A549 (cell line): ENCODE measurements at regions not wholly inside any gene's neighbourhood (a gene's known extent, or its start where the extent isn't known, plus 50 kb on each side); places are given as distances from the start of the nearest gene placed in this dataset.

Experiments used
- ATAC-seq, 2 experiments: fragments of 200-7000 bp in 1 of 2; fragments of >200 bp in 1 of 2; cut with Nextera tagmentation in 1 of 2; cut with Tn5 transposase in 1 of 2; 3 replicates each; pipeline versions ENCODE4 v1.8.0 to v1.9.1; 2018 to 2020; ENCODE audit warnings: mild to moderate bottlenecking in 1 of 2, moderate library complexity in 1 of 2
- CTCF ChIA-PET: fragments of 300-600 bp; sonication (Branson Sonifier 250); formaldehyde crosslinking; extraction: SDS; loops from one replicate; lab custom pipeline; 2021; ENCODE audit warnings: antibody characterized with exemption, inconsistent platforms; lab: Yijun Ruan, JAX
- POLR2A ChIA-PET: fragments of 350-600 bp; formaldehyde crosslinking; extraction: SDS; loops from one replicate; lab custom pipeline; 2021; ENCODE audit warnings: antibody characterized with exemption, inconsistent platforms; lab: Yijun Ruan, JAX
- DNase-seq, 2 experiments: peaks; one replicate each; pipeline versions ENCODE4 v3.0.0 to v3.0.0-alpha.2; 2011 to 2016; ENCODE audit warnings: low read depth in 1 of 2, low spot score in 1 of 2
- FAIRE-seq: peaks from 2 replicates; lab custom pipeline; 2011; peaks lifted over from hg19 to GRCh38; lab: Jason Lieb, UNC
- H3K27ac ChIP-seq, 2 experiments: fragments of >200 bp; sonication (Bioruptor Twin); formaldehyde crosslinking; 3 replicates each; pipeline ENCODE4 v1.5.1; 2016 to 2017
- H3K4me1 ChIP-seq: fragments of >200 bp; sonication (Bioruptor Twin); formaldehyde crosslinking; 3 replicates; pipeline ENCODE4 v1.6.1; 2016
- H3K4me2 ChIP-seq: fragments of >200 bp; sonication (Bioruptor Twin); formaldehyde crosslinking; 3 replicates; pipeline ENCODE4 v1.6.1; 2016
- H3K4me3 ChIP-seq: fragments of >200 bp; sonication (Bioruptor Twin); formaldehyde crosslinking; 3 replicates; pipeline ENCODE4 v1.5.1; 2016
- H3K9me3 ChIP-seq: fragments of >200 bp; sonication (Bioruptor Twin); formaldehyde crosslinking; 3 replicates; pipeline ENCODE4 v1.6.1; 2016
- EHF ChIP-seq: fragments of 250-450 bp; sonication (Bioruptor Pico); IDR thresholded peaks from 2 replicates; pipeline ENCODE4 v1.5.0; 2020; ENCODE audit warnings: mild to moderate bottlenecking
- EHMT2 ChIP-seq: fragments of 200-600 bp; sonication (generic); IDR thresholded peaks from 2 replicates; pipeline ENCODE4 v1.6.1; 2016; ENCODE audit warnings: antibody characterized with exemption, low read depth, mild to moderate bottlenecking, moderate library complexity
- GATA3 ChIP-seq: IDR thresholded peaks from 2 replicates; pipeline ENCODE4 v1.6.1; 2012; ENCODE audit warnings: borderline replicate concordance
- HDAC2 ChIP-seq: fragments of 200-600 bp; sonication (generic); IDR thresholded peaks from 2 replicates; pipeline ENCODE4 v1.6.1; 2016
- HEYL ChIP-seq: fragments of 250-450 bp; sonication (Bioruptor Pico); IDR thresholded peaks from 2 replicates; pipeline ENCODE4 v1.8.0; 2021; ENCODE audit warnings: mild to moderate bottlenecking, moderate library complexity
- HOXA7 ChIP-seq: fragments of 250-450 bp; sonication (Bioruptor Pico); IDR thresholded peaks from 2 replicates; pipeline ENCODE4 v1.5.0; 2020; ENCODE audit warnings: mild to moderate bottlenecking, moderate library complexity
- HOXB13 ChIP-seq: fragments of 250-450 bp; sonication (Bioruptor Pico); IDR thresholded peaks from 2 replicates; pipeline ENCODE4 v1.5.0; 2020; ENCODE audit warnings: low read depth, mild to moderate bottlenecking, moderate library complexity
- JUNB ChIP-seq: fragments of >200 bp; sonication (Bioruptor Twin); formaldehyde crosslinking; IDR thresholded peaks from 2 replicates; pipeline ENCODE4 v1.6.1; 2016
- KDM1A ChIP-seq: fragments of 200-600 bp; sonication (generic); IDR thresholded peaks from 2 replicates; pipeline ENCODE4 v1.6.1; 2016; ENCODE audit warnings: low read depth, mild to moderate bottlenecking
- KDM5A ChIP-seq: fragments of 200-600 bp; sonication (generic); IDR thresholded peaks from 2 replicates; pipeline ENCODE4 v1.6.1; 2016; ENCODE audit warnings: antibody characterized with exemption, mild to moderate bottlenecking
- NFE2L2 ChIP-seq: fragments of 150-350 bp; conservative IDR thresholded peaks from 2 replicates; pipeline ENCODE4 v1.6.1; 2014; ENCODE audit warnings: low read length
- NPAS2 ChIP-seq: fragments of 250-450 bp; sonication (Bioruptor Pico); IDR thresholded peaks from 2 replicates; pipeline ENCODE4 v1.8.0; 2022; ENCODE audit warnings: mild to moderate bottlenecking, moderate library complexity, borderline replicate concordance
- PHF8 ChIP-seq: fragments of 200-600 bp; sonication (generic); IDR thresholded peaks from 2 replicates; pipeline ENCODE4 v1.6.1; 2016; ENCODE audit warnings: low read depth, mild to moderate bottlenecking, antibody characterized with exemption, moderate library complexity, borderline replicate concordance
- RAD21 ChIP-seq, 2 experiments: fragments of >200 bp in 1 of 2; sonication (Bioruptor Twin) in 1 of 2; formaldehyde crosslinking in 1 of 2; IDR thresholded peaks in 1 of 2; conservative IDR thresholded peaks in 1 of 2; 2 replicates in 1 of 2; 3 replicates in 1 of 2; pipeline ENCODE4 v1.6.1; 2012 to 2018; ENCODE audit warnings: inconsistent platforms in 1 of 2
- RARB ChIP-seq: fragments of 250-450 bp; sonication (Bioruptor Pico); IDR thresholded peaks from 2 replicates; pipeline ENCODE4 v1.8.0; 2021; ENCODE audit warnings: mild to moderate bottlenecking, moderate library complexity
- RCOR1 ChIP-seq: fragments of 150-350 bp; IDR thresholded peaks from 2 replicates; pipeline ENCODE4 v1.6.1; 2014; ENCODE audit warnings: antibody characterized with exemption, low read length, low read depth
- RFX5 ChIP-seq: fragments of 450-650 bp; IDR thresholded peaks from 2 replicates; pipeline ENCODE4 v1.7.1; 2014; ENCODE audit warnings: antibody characterized with exemption, mild to moderate bottlenecking, moderate library complexity
- RNF2 ChIP-seq: fragments of 200-600 bp; sonication (generic); IDR thresholded peaks from 2 replicates; pipeline ENCODE4 v1.6.1; 2016; ENCODE audit warnings: low read depth, mild to moderate bottlenecking, antibody characterized with exemption, moderate library complexity, borderline replicate concordance
- SMC3 ChIP-seq: fragments of >200 bp; sonication (Bioruptor Twin); formaldehyde crosslinking; IDR thresholded peaks from 3 replicates; pipeline ENCODE4 v1.6.1; 2018; ENCODE audit warnings: inconsistent platforms
- TFCP2L1 ChIP-seq: fragments of 250-450 bp; sonication (Bioruptor Pico); IDR thresholded peaks from 2 replicates; pipeline ENCODE4 v1.5.0; 2021; ENCODE audit warnings: mild to moderate bottlenecking
- ZC3H11A ChIP-seq: fragments of 450-650 bp; IDR thresholded peaks from 2 replicates; pipeline ENCODE4 v1.6.1; 2014; ENCODE audit warnings: antibody characterized with exemption, mild to moderate bottlenecking
- ZNF302 ChIP-seq: fragments of 250-450 bp; sonication (Bioruptor Pico); IDR thresholded peaks from 2 replicates; pipeline ENCODE4 v1.9.0; 2021; ENCODE audit warnings: inconsistent platforms, mild to moderate bottlenecking, moderate library complexity
- WGBS: methylation state at CpG from one replicate; pipeline ENCODE4 v1.1.6; 2017; ENCODE audit errors: missing lambda C conversion rate; 5-methylcytosine and 5-hydroxymethylcytosine counted together
- TF ChIP-seq, protein P1 (sequence below): fragments of 250-450 bp; sonication (Bioruptor Pico); IDR thresholded peaks from 2 replicates; pipeline ENCODE4 v1.5.0; 2021; ENCODE audit warnings: mild to moderate bottlenecking, moderate library complexity, borderline replicate concordance
- TF ChIP-seq, protein P2 (sequence below): IDR thresholded peaks from 2 replicates; pipeline ENCODE4 v1.6.1; 2012
- TF ChIP-seq, protein P3 (sequence below): fragments of >200 bp; sonication (Bioruptor Twin); formaldehyde crosslinking; IDR thresholded peaks from 3 replicates; pipeline ENCODE4 v1.5.1; 2016
- TF ChIP-seq, protein P4 (sequence below): fragments of 200-600 bp; sonication (generic); IDR thresholded peaks from 2 replicates; pipeline ENCODE4 v1.6.1; 2016; ENCODE audit warnings: antibody characterized with exemption, mild to moderate bottlenecking, moderate library complexity
- TF ChIP-seq, protein P5 (sequence below): fragments of >200 bp; sonication (Bioruptor Twin); formaldehyde crosslinking; IDR thresholded peaks from 2 replicates; pipeline ENCODE4 v1.6.1; 2016

DNA sequence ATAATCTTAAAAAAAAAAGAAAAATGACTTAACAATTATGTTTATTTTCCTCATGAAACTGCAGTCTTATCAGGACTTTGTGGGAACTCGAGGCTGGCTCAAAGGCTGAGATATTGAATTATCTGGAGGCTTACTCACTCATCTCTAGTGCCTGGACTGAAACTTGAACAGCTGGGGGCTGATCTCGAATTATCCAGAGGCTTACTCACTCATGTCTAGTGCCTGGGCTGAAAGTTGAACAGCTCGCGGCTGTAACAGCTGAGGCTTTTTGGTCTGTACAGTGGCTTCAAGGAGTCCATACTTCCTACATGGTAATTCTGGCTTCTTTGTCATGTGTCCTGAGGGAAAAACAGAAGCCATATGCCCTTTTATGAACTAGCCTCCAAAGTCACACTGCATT lies 371.9 kb downstream of the CETN3 start:
- CTCF ChIA-PET: no interaction called here
- WGBS: 25% methylated on average over 4 of the region's 4 CpGs
- TF ChIP-seq ZC3H11A (no peak), NFE2L2 (no peak), PHF8 (no peak), EHMT2 (no peak), RCOR1 (no peak), NPAS2 (no peak), HOXB13 (CRISPR knock-in tag) (no peak), TFCP2L1 (CRISPR knock-in tag) (no peak), GATA3 (no peak), JUNB (no peak), RAD21 (conservative IDR thresholded peaks at IDR 0.05 in 1 of 2, IDR thresholded peaks at IDR 0.05 in 1 of 2) (no peak), RNF2 (no peak), SMC3 (no peak), RARB (no peak), HEYL (CRISPR knock-in tag) (no peak)
- TF ChIP-seq, protein P1, sequence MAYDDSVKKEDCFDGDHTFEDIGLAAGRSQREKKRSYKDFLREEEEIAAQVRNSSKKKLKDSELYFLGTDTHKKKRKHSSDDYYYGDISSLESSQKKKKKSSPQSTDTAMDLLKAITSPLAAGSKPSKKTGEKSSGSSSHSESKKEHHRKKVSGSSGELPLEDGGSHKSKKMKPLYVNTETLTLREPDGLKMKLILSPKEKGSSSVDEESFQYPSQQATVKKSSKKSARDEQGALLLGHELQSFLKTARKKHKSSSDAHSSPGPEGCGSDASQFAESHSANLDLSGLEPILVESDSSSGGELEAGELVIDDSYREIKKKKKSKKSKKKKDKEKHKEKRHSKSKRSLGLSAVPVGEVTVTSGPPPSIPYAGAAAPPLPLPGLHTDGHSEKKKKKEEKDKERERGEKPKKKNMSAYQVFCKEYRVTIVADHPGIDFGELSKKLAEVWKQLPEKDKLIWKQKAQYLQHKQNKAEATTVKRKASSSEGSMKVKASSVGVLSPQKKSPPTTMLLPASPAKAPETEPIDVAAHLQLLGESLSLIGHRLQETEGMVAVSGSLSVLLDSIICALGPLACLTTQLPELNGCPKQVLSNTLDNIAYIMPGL (CRISPR knock-in tag): no peak
- TF ChIP-seq, protein P2, sequence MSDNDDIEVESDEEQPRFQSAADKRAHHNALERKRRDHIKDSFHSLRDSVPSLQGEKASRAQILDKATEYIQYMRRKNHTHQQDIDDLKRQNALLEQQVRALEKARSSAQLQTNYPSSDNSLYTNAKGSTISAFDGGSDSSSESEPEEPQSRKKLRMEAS: no peak
- TF ChIP-seq, protein P3, sequence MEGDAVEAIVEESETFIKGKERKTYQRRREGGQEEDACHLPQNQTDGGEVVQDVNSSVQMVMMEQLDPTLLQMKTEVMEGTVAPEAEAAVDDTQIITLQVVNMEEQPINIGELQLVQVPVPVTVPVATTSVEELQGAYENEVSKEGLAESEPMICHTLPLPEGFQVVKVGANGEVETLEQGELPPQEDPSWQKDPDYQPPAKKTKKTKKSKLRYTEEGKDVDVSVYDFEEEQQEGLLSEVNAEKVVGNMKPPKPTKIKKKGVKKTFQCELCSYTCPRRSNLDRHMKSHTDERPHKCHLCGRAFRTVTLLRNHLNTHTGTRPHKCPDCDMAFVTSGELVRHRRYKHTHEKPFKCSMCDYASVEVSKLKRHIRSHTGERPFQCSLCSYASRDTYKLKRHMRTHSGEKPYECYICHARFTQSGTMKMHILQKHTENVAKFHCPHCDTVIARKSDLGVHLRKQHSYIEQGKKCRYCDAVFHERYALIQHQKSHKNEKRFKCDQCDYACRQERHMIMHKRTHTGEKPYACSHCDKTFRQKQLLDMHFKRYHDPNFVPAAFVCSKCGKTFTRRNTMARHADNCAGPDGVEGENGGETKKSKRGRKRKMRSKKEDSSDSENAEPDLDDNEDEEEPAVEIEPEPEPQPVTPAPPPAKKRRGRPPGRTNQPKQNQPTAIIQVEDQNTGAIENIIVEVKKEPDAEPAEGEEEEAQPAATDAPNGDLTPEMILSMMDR: no peak
- POLR2A ChIA-PET: no interaction called here
- no peak for FAIRE-seq
- Histone ChIP-seq H3K4me3 (no peak overlapping the region), H3K27ac (no peak overlapping the region), H3K4me2 (no peak overlapping the region), H3K9me3 (no peaks in the 10 kb centered on the region), H3K4me1 (no peaks in the 10 kb centered on the region)
- no peak for ATAC-seq
- no peak for DNase-seq

DNA sequence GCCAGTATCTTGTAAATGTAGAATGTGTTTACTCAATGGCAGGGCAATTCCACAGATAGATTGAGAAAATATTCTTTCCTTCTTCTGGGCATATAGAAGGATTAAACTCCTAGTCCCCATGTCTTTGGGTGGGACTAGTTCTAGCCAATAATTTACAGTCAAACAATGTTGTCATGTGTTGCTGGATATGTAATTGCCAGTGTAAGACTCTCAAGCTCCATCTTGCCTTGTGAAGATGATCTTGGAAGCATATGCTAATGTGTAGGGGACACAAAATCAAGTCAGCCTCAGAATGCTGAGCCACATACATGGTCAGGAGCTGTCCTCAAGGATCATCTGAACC lies 386.9 kb downstream of the CETN3 start:
- CTCF ChIA-PET: no interaction called here
- TF ChIP-seq HOXA7 (CRISPR knock-in tag): no peak
- TF ChIP-seq RFX5: peak; percentile 69; the same call in 1 of the 2 replicates
- H3K27ac ChIP-seq: no peak overlapping the region

DNA sequence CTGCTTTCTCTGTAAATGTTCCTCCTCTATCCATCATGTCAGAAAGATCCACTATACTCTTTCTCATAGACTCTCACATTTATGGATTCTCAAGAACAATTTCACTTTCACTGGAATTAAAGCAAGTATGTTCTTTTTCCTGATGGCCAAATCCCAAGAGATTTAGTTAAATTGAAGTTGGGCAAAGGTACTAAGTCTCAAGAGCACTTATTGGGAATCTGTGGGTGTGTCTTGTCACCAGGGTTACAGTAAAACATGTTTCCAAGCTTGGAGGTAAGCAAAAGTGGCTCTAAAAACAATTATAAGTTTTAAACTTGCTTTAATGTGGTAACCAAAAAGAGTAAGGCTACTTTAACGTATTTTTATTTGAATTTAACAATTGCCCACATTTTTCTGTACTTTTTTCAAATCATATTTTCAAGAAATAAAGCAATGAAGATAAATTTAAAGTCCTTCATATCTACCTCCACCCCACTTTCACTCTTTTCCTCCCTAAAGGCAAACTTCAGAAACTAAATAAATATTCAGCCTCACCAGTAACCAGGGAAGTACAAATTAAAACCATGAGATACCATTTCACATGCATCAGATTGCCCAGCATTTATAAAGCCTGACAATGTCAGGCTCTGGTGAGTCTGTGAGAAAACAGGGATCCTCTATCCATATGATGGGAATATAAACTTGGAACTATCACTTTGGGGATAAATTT lies 387.4 kb downstream of the CETN3 start:
- FAIRE-seq: no peak
- POLR2A ChIA-PET: no interaction called here
- H3K27ac ChIP-seq: no peak overlapping the region
- TF ChIP-seq HOXB13 (CRISPR knock-in tag) (no peak), KDM5A (no peak), HDAC2 (no peak), RCOR1 (no peak), EHF (no peak), KDM1A (no peak), ZNF302 (CRISPR knock-in tag) (no peak), EHMT2 (no peak)
- TF ChIP-seq, protein P4, sequence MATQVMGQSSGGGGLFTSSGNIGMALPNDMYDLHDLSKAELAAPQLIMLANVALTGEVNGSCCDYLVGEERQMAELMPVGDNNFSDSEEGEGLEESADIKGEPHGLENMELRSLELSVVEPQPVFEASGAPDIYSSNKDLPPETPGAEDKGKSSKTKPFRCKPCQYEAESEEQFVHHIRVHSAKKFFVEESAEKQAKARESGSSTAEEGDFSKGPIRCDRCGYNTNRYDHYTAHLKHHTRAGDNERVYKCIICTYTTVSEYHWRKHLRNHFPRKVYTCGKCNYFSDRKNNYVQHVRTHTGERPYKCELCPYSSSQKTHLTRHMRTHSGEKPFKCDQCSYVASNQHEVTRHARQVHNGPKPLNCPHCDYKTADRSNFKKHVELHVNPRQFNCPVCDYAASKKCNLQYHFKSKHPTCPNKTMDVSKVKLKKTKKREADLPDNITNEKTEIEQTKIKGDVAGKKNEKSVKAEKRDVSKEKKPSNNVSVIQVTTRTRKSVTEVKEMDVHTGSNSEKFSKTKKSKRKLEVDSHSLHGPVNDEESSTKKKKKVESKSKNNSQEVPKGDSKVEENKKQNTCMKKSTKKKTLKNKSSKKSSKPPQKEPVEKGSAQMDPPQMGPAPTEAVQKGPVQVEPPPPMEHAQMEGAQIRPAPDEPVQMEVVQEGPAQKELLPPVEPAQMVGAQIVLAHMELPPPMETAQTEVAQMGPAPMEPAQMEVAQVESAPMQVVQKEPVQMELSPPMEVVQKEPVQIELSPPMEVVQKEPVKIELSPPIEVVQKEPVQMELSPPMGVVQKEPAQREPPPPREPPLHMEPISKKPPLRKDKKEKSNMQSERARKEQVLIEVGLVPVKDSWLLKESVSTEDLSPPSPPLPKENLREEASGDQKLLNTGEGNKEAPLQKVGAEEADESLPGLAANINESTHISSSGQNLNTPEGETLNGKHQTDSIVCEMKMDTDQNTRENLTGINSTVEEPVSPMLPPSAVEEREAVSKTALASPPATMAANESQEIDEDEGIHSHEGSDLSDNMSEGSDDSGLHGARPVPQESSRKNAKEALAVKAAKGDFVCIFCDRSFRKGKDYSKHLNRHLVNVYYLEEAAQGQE: no peak
- TF ChIP-seq, protein P5, sequence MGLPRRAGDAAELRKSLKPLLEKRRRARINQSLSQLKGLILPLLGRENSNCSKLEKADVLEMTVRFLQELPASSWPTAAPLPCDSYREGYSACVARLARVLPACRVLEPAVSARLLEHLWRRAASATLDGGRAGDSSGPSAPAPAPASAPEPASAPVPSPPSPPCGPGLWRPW: no peak

More for the DNA sequence above, 386.9 kb downstream of the CETN3 start:
- POLR2A ChIA-PET: no interaction called here
- no peak overlapping the region for H3K4me2 ChIP-seq
- no peaks in the 10 kb centered on the region for H3K4me1 ChIP-seq
- FAIRE-seq (no peak), ATAC-seq (no peak), DNase-seq (no peak)
- no peaks in the 10 kb centered on the region for H3K9me3 ChIP-seq
- H3K4me3 ChIP-seq: no peak overlapping the region

More for the DNA sequence above, 387.4 kb downstream of the CETN3 start:
- DNase-seq (no peak), ATAC-seq (no peak)
- no peak overlapping the region for H3K4me2 ChIP-seq
- WGBS: 2% methylated on average over 1 of the region's 1 CpG
- no peak overlapping the region for H3K4me3 ChIP-seq
- H3K4me1 ChIP-seq: no peaks in the 10 kb centered on the region
- H3K9me3 ChIP-seq: no peaks in the 10 kb centered on the region
- CTCF ChIA-PET: no interaction called here
